Thoracic aorta (tissue), 2 donors: ENCODE measurements at regions not wholly inside any gene's neighbourhood (a gene's known extent, or its start where the extent isn't known, plus 50 kb on each side); places are given as distances from the start of the nearest gene placed in this dataset.
"Not testable (repeated sequence)": the region's sequence is repeated elsewhere in the genome, so short reads cannot be mapped to it uniquely, and the experiment has no call there.

Source experiments
- ATAC-seq: fragments of 150-250 bp; one replicate; pipeline ENCODE4 v1.8.0; 2017; ENCODE audit warnings: low read depth; ENCODE audit not compliant: insufficient number of reproducible peaks, low FRiP score
- DNase-seq: peaks from one replicate; pipeline ENCODE4 v3.0.0-alpha.2; 2020; ENCODE audit warnings: low spot score
- H3K27ac ChIP-seq, 2 donors: fragments of 200-600 bp; sonication (generic); 1 replicate in 1 of 2; 2 replicates in 1 of 2; pipeline ENCODE4 v1.5.1; 2016; ENCODE audit warnings: mild to moderate bottlenecking in 2 of 2, moderate library complexity in 2 of 2
- H3K27me3 ChIP-seq: fragments of 200-600 bp; sonication (generic); replicated peaks from 2 replicates; pipeline ENCODE4 v1.6.0; 2016; ENCODE audit warnings: mild to moderate bottlenecking; ENCODE audit not compliant: insufficient read depth
- H3K36me3 ChIP-seq: fragments of 200-600 bp; sonication (generic); one replicate; pipeline ENCODE4 v1.5.1; 2016
- H3K4me1 ChIP-seq, 2 donors: fragments of 200-600 bp; sonication (generic); 1 replicate in 1 of 2; 2 replicates in 1 of 2; pipeline versions ENCODE4 v1.5.1 to v1.6.0; 2016; ENCODE audit warnings: low read depth in 2 of 2, mild to moderate bottlenecking in 1 of 2; ENCODE audit not compliant: control insufficient read depth in 1 of 2
- H3K4me3 ChIP-seq: fragments of 200-600 bp; sonication (generic); 2 replicates; pipeline ENCODE4 v1.5.1; 2016; ENCODE audit warnings: mild to moderate bottlenecking
- H3K9me3 ChIP-seq: fragments of 200-600 bp; sonication (generic); 2 replicates; pipeline ENCODE4 v1.5.1; 2016
- CTCF ChIP-seq: fragments of 200-600 bp; sonication (generic); IDR thresholded peaks from one replicate; pipeline ENCODE4 v1.5.1; 2019; ENCODE audit warnings: antibody characterized with exemption

GRCh38 chr11:110358336-110358735 is 61.9 kb upstream of the RDX start:
- Histone ChIP-seq H3K27me3 (no peaks in the 10 kb centered on the region), H3K27ac (no peak overlapping the region), H3K4me1 (no peaks in the 10 kb centered on the region), H3K4me3 (no peak overlapping the region), H3K36me3 (no peaks in the 10 kb centered on the region), H3K9me3 (no peaks in the 10 kb centered on the region)
- ATAC-seq (no peak), DNase-seq (no peak)
- no peak for TF ChIP-seq CTCF

DNA sequence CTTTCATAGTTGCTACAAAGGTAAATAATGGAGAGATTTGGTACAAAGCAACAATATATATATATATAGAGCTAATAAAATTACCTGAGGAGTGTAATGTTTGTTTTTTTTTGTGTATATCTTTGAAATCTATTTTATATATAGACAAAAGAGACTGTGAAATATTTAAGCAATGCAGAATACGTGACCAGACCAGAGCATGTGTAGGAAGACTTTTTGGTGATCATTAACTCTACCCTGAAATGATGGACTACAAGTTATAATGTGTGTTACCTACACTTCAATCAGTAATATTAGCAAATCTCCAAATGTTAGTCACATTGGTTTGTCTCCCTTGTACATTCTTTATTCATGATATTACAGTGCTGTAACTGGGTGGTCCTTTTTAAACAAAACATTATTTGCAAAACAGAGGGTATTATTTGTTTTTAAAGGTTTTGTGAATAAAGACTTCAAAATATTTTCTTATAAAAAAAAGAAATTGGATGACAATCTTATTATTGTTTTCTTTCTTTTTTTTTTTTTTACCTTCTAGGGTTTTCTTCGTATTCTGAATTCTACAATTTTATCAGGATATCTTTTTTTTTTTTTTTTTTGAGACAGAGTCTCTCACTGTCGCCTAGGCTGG is 64.5 kb upstream of the RDX start:
- H3K27ac ChIP-seq, H3K4me1 ChIP-seq, H3K36me3 ChIP-seq, DNase-seq, H3K27me3 ChIP-seq, ATAC-seq, H3K4me3 ChIP-seq, H3K9me3 ChIP-seq: not testable (repeated sequence)

DNA sequence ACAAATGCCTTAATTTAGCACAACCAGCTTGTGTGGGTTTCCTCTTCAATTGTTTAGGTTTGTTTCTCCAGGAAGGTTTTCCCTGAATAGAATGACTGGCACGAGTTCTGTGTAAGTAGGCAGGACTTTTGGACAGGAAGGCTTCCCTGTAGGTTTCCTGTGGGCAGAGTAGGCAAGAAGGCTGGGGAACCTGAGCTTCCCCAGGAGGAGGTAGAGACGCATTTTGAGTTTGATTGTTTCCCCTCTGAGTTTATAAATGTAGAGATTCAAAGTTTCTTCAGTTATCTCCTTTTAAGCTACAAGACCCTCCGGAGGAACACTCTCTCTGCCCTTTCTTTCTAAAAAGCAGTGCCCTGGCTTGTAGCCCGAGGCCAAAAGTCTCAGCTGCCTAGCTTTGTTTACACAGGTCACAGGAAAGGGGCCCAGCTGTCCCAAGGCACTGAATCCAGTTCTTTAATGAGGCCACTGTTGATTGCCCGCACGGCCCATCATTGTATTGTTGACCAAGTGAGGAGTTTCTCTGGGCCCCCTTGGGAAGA is 66.6 kb upstream of the RDX start:
- no peak overlapping the region for H3K27ac ChIP-seq
- H3K36me3 ChIP-seq: no peaks in the 10 kb centered on the region
- no peak for TF ChIP-seq CTCF
- no peaks in the 10 kb centered on the region for H3K9me3 ChIP-seq
- no peak for ATAC-seq
- DNase-seq: no peak
- no peak overlapping the region for H3K4me3 ChIP-seq
- no peaks in the 10 kb centered on the region for H3K4me1 ChIP-seq
- H3K27me3 ChIP-seq: no peaks in the 10 kb centered on the region

GRCh38 chr11:110366291-110366690 is 63.5 kb upstream of the FDX1 start:
- TF ChIP-seq CTCF: no peak
- H3K4me3 ChIP-seq: no peak overlapping the region
- no peaks in the 10 kb centered on the region for H3K36me3 ChIP-seq
- H3K27ac ChIP-seq: no peak overlapping the region
- no peaks in the 10 kb centered on the region for H3K4me1 ChIP-seq
- H3K9me3 ChIP-seq: no peaks in the 10 kb centered on the region
- no peaks in the 10 kb centered on the region for H3K27me3 ChIP-seq
- DNase-seq (no peak), ATAC-seq (no peak)

- no peaks in the 10 kb centered on the region for H3K4me1 ChIP-seq
- H3K9me3 ChIP-seq: no peaks in the 10 kb centered on the region
- ATAC-seq (no peak), DNase-seq (no peak)
- no peak for TF ChIP-seq CTCF
- H3K36me3 ChIP-seq: no peaks in the 10 kb centered on the region
- H3K4me3 ChIP-seq: no peak overlapping the region
- no peaks in the 10 kb centered on the region for H3K27me3 ChIP-seq
- H3K27ac ChIP-seq: no peak overlapping the region
Observed at GRCh38 chr11:110367571-110367970, 62.2 kb upstream of the FDX1 start.

GRCh38 chr11:110371084-110371483 is 58.7 kb upstream of the FDX1 start:
- H3K36me3 ChIP-seq: no peaks in the 10 kb centered on the region
- no peak overlapping the region for H3K27ac ChIP-seq
- no peaks in the 10 kb centered on the region for H3K4me1 ChIP-seq
- no peak for ATAC-seq
- no peak for DNase-seq
- no peaks in the 10 kb centered on the region for H3K9me3 ChIP-seq
- H3K4me3 ChIP-seq: no peak overlapping the region
- H3K27me3 ChIP-seq: no peaks in the 10 kb centered on the region
- no peak for TF ChIP-seq CTCF
